ENCODE measurements at regions not wholly inside any gene's neighbourhood (a gene's known extent, or its start where the extent isn't known, plus 50 kb on each side); places are given as distances from the start of the nearest gene placed in this dataset.

GRCh38 chr6:150466196-150466595, 97.4 kb downstream of the IYD start:
- no peaks in the 10 kb centered on the region for H3K36me3 ChIP-seq
- H3K4me3 ChIP-seq = no peak overlapping the region
- H3K4me1 ChIP-seq = no peaks in the 10 kb centered on the region

GRCh38 chr6:150470131-150470530, 101.3 kb downstream of the IYD start:
- intact Hi-C loops (cut with DNase I) = no loop called here
- DNase-seq (ENCODE audit: low spot score in 2 of 2) = no peak
- no peak for TF ChIP-seq CTCF (IDR thresholded peaks at IDR 0.05)
- H3K4me3 ChIP-seq = no peak overlapping the region
- no peaks in the 10 kb centered on the region for H3K4me1 ChIP-seq
- H3K27me3 ChIP-seq = no peaks in the 10 kb centered on the region
- no peaks in the 10 kb centered on the region for H3K36me3 ChIP-seq
- H3K9me3 ChIP-seq = no peaks in the 10 kb centered on the region
- no peak overlapping the region for H3K27ac ChIP-seq

More at GRCh38 chr6:150466196-150466595, 97.4 kb downstream of the IYD start:
- Histone ChIP-seq H3K27me3 (no peaks in the 10 kb centered on the region), H3K9me3 (no peaks in the 10 kb centered on the region), H3K27ac (no peak overlapping the region)
- intact Hi-C loops (cut with DNase I) = no loop called here
- no peak for TF ChIP-seq CTCF (IDR thresholded peaks at IDR 0.05)
- DNase-seq (ENCODE audit: low spot score in 2 of 2) = no peak

- no peaks in the 10 kb centered on the region for H3K36me3 ChIP-seq
- no peaks in the 10 kb centered on the region for H3K4me1 ChIP-seq
- no peaks in the 10 kb centered on the region for H3K9me3 ChIP-seq
- TF ChIP-seq CTCF (IDR thresholded peaks at IDR 0.05) = no peak
- no peak overlapping the region for H3K27ac ChIP-seq
- H3K4me3 ChIP-seq = no peak overlapping the region
- intact Hi-C loops (cut with DNase I) = no loop called here
- H3K27me3 ChIP-seq = no peaks in the 10 kb centered on the region
- DNase-seq (ENCODE audit: low spot score in 2 of 2) = no peak
Observed at GRCh38 chr6:150470960-150471665, 102.3 kb downstream of the IYD start.

GRCh38 chr6:150478656-150479545, 110.1 kb downstream of the IYD start:
- no peak overlapping the region for H3K27ac ChIP-seq
- intact Hi-C loops (cut with DNase I) = no loop called here
- no peaks in the 10 kb centered on the region for H3K4me1 ChIP-seq
- no peaks in the 10 kb centered on the region for H3K27me3 ChIP-seq
- TF ChIP-seq CTCF (IDR thresholded peaks at IDR 0.05) = no peak
- no peaks in the 10 kb centered on the region for H3K36me3 ChIP-seq
- H3K9me3 ChIP-seq = no peaks in the 10 kb centered on the region
- DNase-seq (ENCODE audit: low spot score in 2 of 2) = no peak
- no peak overlapping the region for H3K4me3 ChIP-seq

- TF ChIP-seq CTCF (IDR thresholded peaks at IDR 0.05) = no peak
- intact Hi-C loops (cut with DNase I) = no loop called here
- Histone ChIP-seq H3K27ac (no peak overlapping the region), H3K4me3 (no peak overlapping the region), H3K27me3 (no peaks in the 10 kb centered on the region), H3K9me3 (no peaks in the 10 kb centered on the region), H3K36me3 (no peaks in the 10 kb centered on the region), H3K4me1 (no peaks in the 10 kb centered on the region)
- DNase-seq (ENCODE audit: low spot score in 2 of 2) = no peak
Observed at GRCh38 chr6:150482883-150483409, 114.1 kb downstream of the IYD start.
